Central memory CD8-positive, alpha-beta T cell (primary cell): ENCODE measurements at regions not wholly inside any gene's neighbourhood (a gene's known extent, or its start where the extent isn't known, plus 50 kb on each side); places are given as distances from the start of the nearest gene placed in this dataset.

ENCODE experiments used
- ATAC-seq: fragments of 150-1000 bp; cut with Tn5 transposase; replicated peaks from 2 replicates; pipeline ENCODE4 v1.10.0; 2022; ENCODE audit warnings: mild to moderate bottlenecking, moderate FRiP score, moderate number of reproducible peaks; ENCODE audit not compliant: poor library complexity, severe bottlenecking; ENCODE audit errors: extremely low read depth
- DNase-seq, 2 donors: peaks; one replicate each; pipeline ENCODE4 v3.0.0; 2021; ENCODE audit warnings: low spot score in 2 of 2
- H3K27ac Mint-ChIP-seq: one replicate; pipeline ENCODE4 v1.8.0; 2022; ENCODE audit warnings: low read depth, mild to moderate bottlenecking, moderate library complexity, mixed read lengths
- H3K27me3 Mint-ChIP-seq: one replicate; pipeline ENCODE4 v1.8.0; 2022; ENCODE audit warnings: mixed read lengths
- H3K36me3 Mint-ChIP-seq: one replicate; pipeline ENCODE4 v1.8.0; 2022; ENCODE audit warnings: mild to moderate bottlenecking, moderate library complexity, mixed read lengths; ENCODE audit not compliant: insufficient read depth
- H3K4me1 Mint-ChIP-seq: one replicate; pipeline ENCODE4 v1.8.0; 2022; ENCODE audit warnings: mixed read lengths
- H3K4me3 Mint-ChIP-seq: one replicate; pipeline ENCODE4 v1.8.0; 2022; ENCODE audit warnings: mild to moderate bottlenecking, moderate library complexity, mixed read lengths
- H3K9me3 Mint-ChIP-seq: one replicate; pipeline ENCODE4 v1.8.0; 2022; ENCODE audit warnings: mixed read lengths

- no peaks in the 10 kb centered on the region for H3K27me3 Mint-ChIP-seq
- H3K4me1 Mint-ChIP-seq, result peaks cover 11% of the 10 kb centered on the region
- no peak overlapping the region for H3K4me3 Mint-ChIP-seq
- H3K9me3 Mint-ChIP-seq, result no peaks in the 10 kb centered on the region
- ATAC-seq (no peak), DNase-seq (no peak)
- H3K27ac Mint-ChIP-seq, result no peak overlapping the region
- no peaks in the 10 kb centered on the region for H3K36me3 Mint-ChIP-seq
These were observed 411.2 kb upstream of the ID2 start for GRCh38 chr2:8270699-8271098.

GRCh38 chr2:8271461-8271860, 410.4 kb upstream of the ID2 start:
- Mint-ChIP-seq H3K36me3 (no peaks in the 10 kb centered on the region), H3K27me3 (no peaks in the 10 kb centered on the region), H3K4me1 (peaks cover 11% of the 10 kb centered on the region), H3K27ac (no peak overlapping the region), H3K4me3 (no peak overlapping the region), H3K9me3 (no peaks in the 10 kb centered on the region)
- no peak for DNase-seq
- no peak for ATAC-seq

GRCh38 chr2:8276026-8276425, 405.8 kb upstream of the ID2 start:
- Mint-ChIP-seq H3K27me3 (no peaks in the 10 kb centered on the region), H3K27ac (no peak overlapping the region), H3K4me1 (peaks cover 12% of the 10 kb centered on the region), H3K4me3 (no peak overlapping the region), H3K9me3 (no peaks in the 10 kb centered on the region), H3K36me3 (peaks cover 2% of the 10 kb centered on the region)
- no peak for ATAC-seq
- no peak for DNase-seq

GRCh38 chr2:8277921-8278571, 403.8 kb upstream of the ID2 start:
- Mint-ChIP-seq H3K27me3 (no peaks in the 10 kb centered on the region), H3K4me1 (peaks cover 26% of the 10 kb centered on the region), H3K9me3 (no peaks in the 10 kb centered on the region), H3K4me3 (no peak overlapping the region), H3K36me3 (peaks cover 2% of the 10 kb centered on the region), H3K27ac (no peak overlapping the region)
- no peak for ATAC-seq
- no peak for DNase-seq

- peaks cover 27% of the 10 kb centered on the region for H3K4me1 Mint-ChIP-seq
- no peaks in the 10 kb centered on the region for H3K9me3 Mint-ChIP-seq
- peak overlapping the region; percentile 27 for H3K4me3 Mint-ChIP-seq
- no peaks in the 10 kb centered on the region for H3K27me3 Mint-ChIP-seq
- no peak overlapping the region for H3K27ac Mint-ChIP-seq
- DNase-seq (no peak), ATAC-seq (no peak)
- peaks cover 2% of the 10 kb centered on the region for H3K36me3 Mint-ChIP-seq
These were observed 403.0 kb upstream of the ID2 start for GRCh38 chr2:8278709-8279354.

GRCh38 chr2:8279506-8279905, 402.4 kb upstream of the ID2 start:
- H3K4me1 Mint-ChIP-seq, result peaks cover 33% of the 10 kb centered on the region
- no peaks in the 10 kb centered on the region for H3K9me3 Mint-ChIP-seq
- peaks cover 2% of the 10 kb centered on the region for H3K36me3 Mint-ChIP-seq
- H3K4me3 Mint-ChIP-seq, result no peak overlapping the region
- H3K27me3 Mint-ChIP-seq, result no peaks in the 10 kb centered on the region
- DNase-seq, result no peak
- H3K27ac Mint-ChIP-seq, result no peak overlapping the region
- ATAC-seq, result no peak

GRCh38 chr2:8281234-8281633, 400.6 kb upstream of the ID2 start:
- DNase-seq (no peak), ATAC-seq (no peak)
- H3K4me3 Mint-ChIP-seq, result peak overlapping the region; percentile 78
- H3K4me1 Mint-ChIP-seq, result peaks cover 33% of the 10 kb centered on the region
- H3K27ac Mint-ChIP-seq, result no peak overlapping the region
- H3K9me3 Mint-ChIP-seq, result no peaks in the 10 kb centered on the region
- H3K27me3 Mint-ChIP-seq, result no peaks in the 10 kb centered on the region
- H3K36me3 Mint-ChIP-seq, result peaks cover 2% of the 10 kb centered on the region

- H3K27me3 Mint-ChIP-seq, result no peaks in the 10 kb centered on the region
These were observed 399.7 kb upstream of the ID2 start for GRCh38 chr2:8281950-8282857.

GRCh38 chr2:8282858-8283252, 399.0 kb upstream of the ID2 start:
- Mint-ChIP-seq H3K9me3 (no peaks in the 10 kb centered on the region), H3K27ac (no peak overlapping the region), H3K4me1 (peaks cover 28% of the 10 kb centered on the region), H3K36me3 (peaks cover 2% of the 10 kb centered on the region), H3K27me3 (no peaks in the 10 kb centered on the region), H3K4me3 (peak overlapping the region; percentile 78)
- DNase-seq (no peak), ATAC-seq (peak; percentile 67)

More at GRCh38 chr2:8281950-8282857, 399.7 kb upstream of the ID2 start:
- peak; percentile 74 for ATAC-seq
- Mint-ChIP-seq H3K4me3 (peak overlapping the region; percentile 78), H3K9me3 (no peaks in the 10 kb centered on the region), H3K4me1 (peaks cover 30% of the 10 kb centered on the region), H3K27ac (peak overlapping the region; percentile 85), H3K36me3 (peaks cover 2% of the 10 kb centered on the region)
- no peak for DNase-seq

GRCh38 chr2:8285081-8285480, 396.8 kb upstream of the ID2 start:
- Mint-ChIP-seq H3K4me3 (no peak overlapping the region), H3K4me1 (peaks cover 28% of the 10 kb centered on the region)

GRCh38 chr2:8285898-8286297, 396.0 kb upstream of the ID2 start:
- ATAC-seq, result no peak
- Mint-ChIP-seq H3K36me3 (peaks cover 2% of the 10 kb centered on the region), H3K27me3 (no peaks in the 10 kb centered on the region), H3K4me1 (peaks cover 28% of the 10 kb centered on the region), H3K27ac (no peak overlapping the region), H3K4me3 (no peak overlapping the region), H3K9me3 (no peaks in the 10 kb centered on the region)
- no peak for DNase-seq

More at GRCh38 chr2:8285081-8285480, 396.8 kb upstream of the ID2 start:
- no peak for DNase-seq
- ATAC-seq, result no peak
- Mint-ChIP-seq H3K27me3 (no peaks in the 10 kb centered on the region), H3K9me3 (no peaks in the 10 kb centered on the region), H3K27ac (no peak overlapping the region), H3K36me3 (peaks cover 2% of the 10 kb centered on the region)

- Mint-ChIP-seq H3K27me3 (no peaks in the 10 kb centered on the region), H3K27ac (no peak overlapping the region), H3K9me3 (no peaks in the 10 kb centered on the region), H3K4me3 (no peak overlapping the region), H3K4me1 (peaks cover 10% of the 10 kb centered on the region), H3K36me3 (peaks cover 2% of the 10 kb centered on the region)
- no peak for ATAC-seq
- no peak for DNase-seq
These were observed 393.6 kb upstream of the ID2 start for GRCh38 chr2:8288206-8288605.
